ENCODE measurements at regions not wholly inside any gene's neighbourhood (a gene's known extent, or its start where the extent isn't known, plus 50 kb on each side); places are given as distances from the start of the nearest gene placed in this dataset.

DNA sequence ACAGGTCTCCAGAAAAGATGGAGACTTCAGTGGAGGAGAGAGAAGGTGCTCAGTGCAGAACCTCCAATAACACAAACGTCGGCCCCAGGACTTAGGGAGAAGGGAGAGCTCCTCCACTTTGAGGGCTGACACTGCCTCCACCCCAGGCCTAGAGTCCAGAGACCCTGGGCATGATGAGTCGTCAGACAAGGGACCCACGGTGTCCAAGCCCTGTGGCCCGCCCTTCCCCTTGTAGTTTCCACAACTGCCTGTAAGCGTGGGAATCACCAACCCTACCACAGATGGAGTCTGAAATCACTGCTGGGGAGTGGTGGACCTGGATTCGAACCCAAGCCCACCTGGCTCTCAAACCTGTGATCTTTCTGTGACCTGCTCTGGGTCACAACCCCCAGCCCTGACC lies 281.1 kb downstream of the NPHP4 start:
- no peak for DNase-seq

- no peak for DNase-seq
These were observed 282.2 kb downstream of the NPHP4 start for GRCh38 chr1:5709976-5710375.

DNA sequence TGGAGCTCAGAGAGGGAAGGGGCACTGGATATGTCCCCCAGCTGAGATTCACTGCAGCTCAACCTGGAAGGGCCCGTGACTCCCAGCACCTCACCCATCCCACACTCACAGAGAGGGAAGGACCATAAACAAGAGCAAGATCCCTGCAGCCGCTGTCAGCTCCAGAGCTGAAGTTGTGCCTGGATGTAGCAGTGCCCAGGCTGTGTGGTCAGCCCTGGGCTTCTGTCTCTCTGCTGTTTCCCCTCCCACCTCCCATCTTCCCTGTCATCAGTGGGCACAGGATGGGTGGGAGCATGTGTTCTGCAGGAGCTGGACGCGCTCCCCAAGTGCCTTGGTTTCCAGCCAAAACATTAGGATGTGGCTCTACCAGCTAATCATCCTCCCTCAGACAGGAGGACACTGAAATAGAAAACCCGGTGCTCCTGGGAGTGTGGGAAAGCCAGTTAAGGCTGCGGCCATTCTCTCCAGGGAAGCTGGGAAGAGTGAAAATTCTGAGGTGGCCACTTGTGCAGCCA lies 282.7 kb downstream of the NPHP4 start:
- DNase-seq = no peak

- DNase-seq = no peak
These were observed 283.6 kb downstream of the NPHP4 start for GRCh38 chr1:5708346-5709245.

DNA sequence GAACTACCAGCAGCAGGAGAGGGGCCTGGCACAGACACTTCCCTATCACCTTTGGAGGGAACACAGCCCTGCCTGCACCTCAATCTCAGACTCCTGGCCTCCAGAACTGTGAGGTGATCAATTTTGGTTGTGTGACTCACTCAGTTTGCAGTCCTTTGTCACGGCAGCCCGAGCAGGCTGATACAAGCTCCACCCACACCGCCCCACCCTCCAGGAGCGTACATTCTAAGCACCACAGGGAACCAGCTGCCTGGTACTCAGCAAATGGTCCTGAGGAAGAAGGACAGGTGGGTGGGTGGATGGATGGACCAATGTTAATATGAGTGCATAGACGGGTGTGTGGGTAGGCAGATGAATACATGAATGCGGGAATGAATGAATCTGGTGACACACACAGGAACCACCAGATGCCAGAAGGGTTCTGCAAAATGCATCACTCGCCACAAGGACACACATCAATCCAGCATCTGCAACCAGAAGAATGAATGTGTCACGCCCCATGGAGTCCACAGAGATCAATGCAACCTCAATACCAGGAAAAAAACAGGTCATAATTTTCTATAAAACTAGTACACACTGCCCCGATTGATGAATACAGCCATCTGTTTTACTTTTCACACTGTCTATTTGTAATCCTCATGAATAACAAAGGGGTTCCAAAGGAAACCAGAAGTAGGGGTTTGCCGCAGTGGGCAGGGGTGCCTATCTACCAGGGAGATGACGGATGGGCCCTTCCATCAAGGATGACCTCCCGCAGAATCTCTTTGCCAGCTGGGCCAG lies 284.5 kb downstream of the NPHP4 start:
- DNase-seq = no peak

- no peak for DNase-seq
These were observed 286.0 kb downstream of the NPHP4 start for GRCh38 chr1:5706239-5706638.

- no peak for DNase-seq
These were observed 286.5 kb downstream of the NPHP4 start for GRCh38 chr1:5705751-5706150.

DNA sequence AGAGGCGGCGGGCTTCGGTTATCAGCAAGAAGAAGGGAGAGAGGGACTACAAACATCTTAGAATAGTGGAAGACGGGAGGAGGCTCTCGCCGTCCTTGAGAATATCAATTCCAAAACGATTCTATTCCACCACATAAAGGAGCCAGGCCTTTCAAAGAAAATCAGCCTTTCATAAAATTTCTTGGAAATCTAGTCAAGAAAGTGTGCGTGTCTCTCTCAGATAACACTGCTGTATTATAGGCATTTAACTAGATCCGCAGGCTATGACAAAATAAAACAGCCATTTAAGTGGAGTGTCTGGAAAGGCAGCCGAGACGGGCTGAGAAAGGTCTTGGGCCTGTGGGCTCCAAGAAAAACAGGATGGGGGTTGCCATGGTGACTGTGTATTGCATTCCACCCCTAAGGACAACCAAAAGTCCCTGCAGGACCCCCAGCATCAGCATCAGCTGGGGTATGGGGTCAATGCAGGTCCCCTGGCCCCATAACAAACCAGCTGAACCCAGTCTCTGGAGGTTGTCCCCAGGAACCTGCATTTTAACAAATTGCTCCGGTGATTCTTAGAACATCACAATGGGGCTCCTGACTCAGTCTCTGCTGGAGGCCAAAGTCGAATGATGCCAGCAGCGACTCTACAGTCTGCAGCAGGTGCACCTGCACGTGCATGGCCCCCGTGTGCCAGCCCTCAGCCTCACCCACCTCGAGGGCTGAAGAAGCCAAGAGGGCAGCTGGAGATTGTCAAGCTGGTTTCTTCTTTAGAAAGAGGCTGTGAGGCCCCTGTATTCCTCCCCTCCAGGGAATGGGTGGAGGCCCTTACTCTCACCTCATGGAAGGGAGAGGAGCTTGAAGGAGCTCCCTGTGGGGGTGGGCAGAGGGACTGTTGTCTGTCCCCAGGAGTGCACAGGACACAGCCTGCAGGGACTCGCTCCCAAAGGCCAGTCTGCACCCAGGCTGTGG lies 287.4 kb downstream of the NPHP4 start:
- DNase-seq = no peak

GRCh38 chr1:5701642-5702041 lies 290.6 kb downstream of the NPHP4 start:
- no peak for DNase-seq

- no peak for DNase-seq
These were observed 298.7 kb downstream of the NPHP4 start for GRCh38 chr1:5693568-5693967.

- no peak for DNase-seq
These were observed 299.6 kb downstream of the NPHP4 start for GRCh38 chr1:5692664-5693063.

- DNase-seq = no peak
These were observed 300.3 kb downstream of the NPHP4 start for GRCh38 chr1:5691795-5692509.

- no peak for DNase-seq
These were observed 301.3 kb downstream of the NPHP4 start for GRCh38 chr1:5690898-5691297.

- DNase-seq = no peak
These were observed 301.9 kb downstream of the NPHP4 start for GRCh38 chr1:5690291-5690690.

GRCh38 chr1:5688081-5689077 lies 303.8 kb downstream of the NPHP4 start:
- DNase-seq = no peak

DNA sequence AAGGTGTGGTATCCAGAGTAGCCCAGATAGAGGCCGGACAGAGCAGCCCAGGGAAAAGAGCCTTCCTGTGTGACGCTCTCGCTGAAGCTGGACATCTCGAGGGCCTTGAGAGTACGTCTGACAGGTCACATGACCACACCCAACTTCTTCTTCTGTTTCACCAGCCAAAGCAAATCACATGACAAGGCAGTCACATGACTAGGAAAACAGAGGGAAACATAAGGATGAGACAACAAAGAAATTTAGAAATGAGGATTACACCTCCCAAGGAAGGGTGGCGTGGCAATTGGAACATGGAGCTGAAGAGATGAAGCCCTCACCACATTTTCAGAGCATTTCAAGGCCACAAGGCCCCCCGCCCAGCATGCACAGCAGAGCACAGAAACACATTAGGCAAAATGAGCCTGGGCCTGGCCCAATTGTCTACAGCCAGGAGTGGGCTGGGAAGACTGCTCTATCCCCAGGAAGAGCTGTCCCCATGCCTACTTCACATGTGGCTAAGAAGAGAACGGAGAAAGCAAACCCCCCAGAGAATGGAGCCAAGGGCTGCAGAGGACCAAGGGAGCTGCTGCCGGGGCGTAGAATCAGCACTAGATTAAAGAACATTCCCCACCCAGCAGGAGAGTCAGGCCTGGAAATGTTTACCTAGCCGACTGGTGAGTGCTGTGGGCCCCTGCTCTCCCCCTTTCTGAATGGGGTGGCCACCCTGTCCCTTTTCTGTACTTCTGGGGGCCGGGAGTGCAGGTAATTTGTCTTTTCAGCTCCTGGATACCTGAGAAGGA lies 305.1 kb downstream of the NPHP4 start:
- no peak for DNase-seq

GRCh38 chr1:5686195-5686594 lies 306.0 kb downstream of the NPHP4 start:
- no peak for DNase-seq

DNA sequence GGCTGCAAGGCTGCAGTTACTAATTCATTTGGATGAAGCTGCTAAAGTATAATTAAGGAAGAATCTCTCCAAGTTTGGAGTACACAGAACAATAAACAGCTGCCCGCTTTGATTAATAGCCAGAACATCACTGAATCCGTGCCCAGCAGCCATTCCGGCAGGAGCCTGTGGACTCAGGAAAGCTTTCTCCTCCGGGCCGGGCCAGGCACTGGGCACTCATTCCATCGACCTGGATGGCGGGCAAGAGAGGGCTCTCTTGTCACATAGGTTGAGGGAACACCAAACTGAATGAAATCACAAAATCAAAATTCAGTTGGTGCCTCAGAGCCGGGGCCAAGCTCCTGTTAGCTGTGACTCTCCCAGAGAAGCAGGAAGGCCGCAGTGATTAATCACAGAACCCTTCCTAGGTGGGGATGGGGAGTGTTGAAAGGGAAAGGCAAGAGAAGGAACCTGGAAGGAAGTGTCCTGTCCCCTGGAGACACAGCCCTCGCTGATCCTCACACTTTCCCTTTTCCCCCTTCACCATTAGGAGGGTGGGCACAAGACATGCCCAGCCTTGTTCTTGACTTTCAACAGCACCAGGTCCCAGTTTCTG lies 306.7 kb downstream of the NPHP4 start:
- no peak for DNase-seq

DNA sequence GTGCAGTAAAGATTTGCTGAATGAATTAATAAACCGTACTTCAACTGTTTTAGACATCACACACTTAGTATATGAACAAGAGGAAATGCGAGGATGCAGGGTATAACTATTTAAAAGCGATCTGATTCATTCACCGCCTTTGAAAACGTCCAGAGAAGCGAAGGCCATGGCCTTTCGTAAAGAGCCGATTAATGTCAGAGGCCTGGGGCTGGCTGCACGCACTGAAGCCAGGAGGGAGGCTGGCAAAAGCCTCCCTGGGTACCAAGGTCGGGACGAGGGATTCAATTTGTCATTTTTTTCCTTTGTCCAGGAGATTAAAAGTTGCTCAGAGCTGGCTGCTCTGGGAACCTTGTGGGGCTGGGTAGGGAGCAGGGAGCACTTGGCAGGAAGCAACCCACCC lies 307.4 kb downstream of the NPHP4 start:
- DNase-seq = no peak

DNA sequence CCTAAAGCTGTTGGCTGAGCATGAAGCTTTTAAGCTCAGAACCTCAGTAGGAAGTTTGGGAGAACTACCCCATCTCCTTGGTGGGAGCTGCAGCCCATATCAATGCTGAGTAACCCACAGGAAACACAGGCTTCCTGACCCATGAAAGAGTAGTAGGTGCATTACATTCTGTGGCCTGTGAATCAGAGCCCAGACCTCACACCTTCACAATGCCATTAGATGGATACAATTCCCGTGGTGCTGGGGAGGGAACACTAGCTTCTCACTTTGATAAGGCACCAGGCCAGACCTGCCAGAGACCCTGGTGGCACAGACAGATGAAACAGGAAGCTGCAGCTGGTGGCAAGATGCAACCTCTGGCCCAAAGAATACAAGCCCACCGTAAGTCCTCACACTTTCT lies 308.8 kb downstream of the NPHP4 start:
- no peak for DNase-seq
